ENCODE measurements at regions not wholly inside any gene's neighbourhood (a gene's known extent, or its start where the extent isn't known, plus 50 kb on each side); places are given as distances from the start of the nearest gene placed in this dataset.

DNA sequence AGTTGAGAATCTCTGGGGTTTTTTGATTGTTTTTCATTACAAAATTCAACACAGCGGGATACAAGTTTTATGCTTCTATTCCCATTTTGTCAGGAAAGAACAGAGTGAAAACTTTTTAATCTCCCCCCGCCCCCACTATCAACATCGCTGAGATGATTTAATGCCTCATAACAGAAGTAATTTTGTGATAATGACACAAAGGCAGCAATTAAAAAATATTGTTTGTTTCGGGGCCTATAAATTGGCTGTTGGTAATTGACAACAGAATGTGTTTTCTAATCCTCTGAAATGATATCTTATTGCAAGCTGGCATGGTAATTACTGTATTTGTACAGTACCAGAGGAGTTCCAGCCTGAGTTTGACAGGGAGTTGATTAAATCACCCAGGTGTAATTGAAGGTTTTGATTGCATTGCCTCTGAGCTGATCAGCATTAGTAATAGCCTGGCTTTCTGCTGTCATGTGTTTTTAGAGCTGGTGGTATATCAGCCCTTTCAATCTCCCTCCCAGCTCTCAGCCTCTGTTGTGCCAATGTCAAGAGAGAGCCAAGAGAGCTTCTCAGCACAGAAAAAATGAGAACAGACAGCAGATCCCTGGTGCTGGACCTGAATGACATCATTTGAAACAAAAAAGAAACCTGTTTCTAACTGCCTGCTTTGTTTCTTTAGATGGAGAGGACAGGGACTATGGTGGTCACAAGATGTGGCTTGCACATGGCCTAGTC, 265.1 kb downstream of the FAM76B start:
- no peaks in the 10 kb centered on the region for H3K9me3 ChIP-seq (ENCODE audit: insufficient read depth, low read length)
- H3K36me3 ChIP-seq (replicated peaks; ENCODE audit: low read depth, low read length): no peaks in the 10 kb centered on the region
- H2AFZ ChIP-seq (ENCODE audit: low read depth, low read length): no peak overlapping the region
- no peak overlapping the region for H3K4me2 ChIP-seq (ENCODE audit: low read length)
- H3K27me3 ChIP-seq (ENCODE audit: low read depth, low read length): no peaks in the 10 kb centered on the region
- no peak for TF ChIP-seq EZH2phosphoT487 (IDR thresholded peaks at IDR 0.05; ENCODE audit: low read depth)
- TF ChIP-seq, protein P1, sequence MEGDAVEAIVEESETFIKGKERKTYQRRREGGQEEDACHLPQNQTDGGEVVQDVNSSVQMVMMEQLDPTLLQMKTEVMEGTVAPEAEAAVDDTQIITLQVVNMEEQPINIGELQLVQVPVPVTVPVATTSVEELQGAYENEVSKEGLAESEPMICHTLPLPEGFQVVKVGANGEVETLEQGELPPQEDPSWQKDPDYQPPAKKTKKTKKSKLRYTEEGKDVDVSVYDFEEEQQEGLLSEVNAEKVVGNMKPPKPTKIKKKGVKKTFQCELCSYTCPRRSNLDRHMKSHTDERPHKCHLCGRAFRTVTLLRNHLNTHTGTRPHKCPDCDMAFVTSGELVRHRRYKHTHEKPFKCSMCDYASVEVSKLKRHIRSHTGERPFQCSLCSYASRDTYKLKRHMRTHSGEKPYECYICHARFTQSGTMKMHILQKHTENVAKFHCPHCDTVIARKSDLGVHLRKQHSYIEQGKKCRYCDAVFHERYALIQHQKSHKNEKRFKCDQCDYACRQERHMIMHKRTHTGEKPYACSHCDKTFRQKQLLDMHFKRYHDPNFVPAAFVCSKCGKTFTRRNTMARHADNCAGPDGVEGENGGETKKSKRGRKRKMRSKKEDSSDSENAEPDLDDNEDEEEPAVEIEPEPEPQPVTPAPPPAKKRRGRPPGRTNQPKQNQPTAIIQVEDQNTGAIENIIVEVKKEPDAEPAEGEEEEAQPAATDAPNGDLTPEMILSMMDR (IDR thresholded peaks at IDR 0.05; ENCODE audit: low read depth, low read length): no peak
- H3K9ac ChIP-seq (ENCODE audit: low read length): no peak overlapping the region
- no peaks in the 10 kb centered on the region for H3K4me1 ChIP-seq (ENCODE audit: low read length)
- H3K27ac ChIP-seq (ENCODE audit: low read length): no peak overlapping the region
- H4K20me1 ChIP-seq (ENCODE audit: insufficient read depth, low read length): no peaks in the 10 kb centered on the region
- no peak overlapping the region for H3K4me3 ChIP-seq (ENCODE audit: low read length)
- H3K79me2 ChIP-seq (ENCODE audit: low read length): no peaks in the 10 kb centered on the region

DNA sequence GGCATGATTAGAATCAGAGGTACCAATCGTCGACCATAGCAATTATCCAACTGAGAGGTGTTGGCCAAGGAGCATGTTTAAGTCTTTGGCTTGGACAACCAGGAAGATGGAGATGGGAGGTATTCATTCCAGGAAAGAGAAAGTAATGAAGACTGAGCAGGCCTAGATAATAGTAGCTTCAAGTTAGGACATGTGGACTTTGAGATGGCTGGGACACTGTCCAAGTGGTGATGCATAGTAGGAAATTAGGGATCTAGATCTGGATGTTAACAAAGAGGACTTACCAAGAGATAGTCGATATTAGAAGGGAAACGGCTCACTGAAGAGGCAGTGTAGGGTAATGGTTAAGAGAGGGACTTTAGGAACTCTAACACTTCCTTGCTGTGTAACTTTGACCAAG, 266.7 kb downstream of the FAM76B start:
- Histone ChIP-seq H3K4me1 (ENCODE audit: low read length) (no peaks in the 10 kb centered on the region), H3K4me3 (ENCODE audit: low read length) (no peak overlapping the region), H2AFZ (ENCODE audit: low read depth, low read length) (no peak overlapping the region), H3K9ac (ENCODE audit: low read length) (no peak overlapping the region), H3K27ac (ENCODE audit: low read length) (no peak overlapping the region), H4K20me1 (ENCODE audit: insufficient read depth, low read length) (no peaks in the 10 kb centered on the region), H3K79me2 (ENCODE audit: low read length) (no peaks in the 10 kb centered on the region), H3K27me3 (ENCODE audit: low read depth, low read length) (no peaks in the 10 kb centered on the region), H3K4me2 (ENCODE audit: low read length) (no peak overlapping the region), H3K36me3 (replicated peaks; ENCODE audit: low read depth, low read length) (no peaks in the 10 kb centered on the region), H3K9me3 (ENCODE audit: insufficient read depth, low read length) (no peaks in the 10 kb centered on the region)
- TF ChIP-seq, protein P1 (IDR thresholded peaks at IDR 0.05; ENCODE audit: low read depth, low read length): no peak
- TF ChIP-seq EZH2phosphoT487 (IDR thresholded peaks at IDR 0.05; ENCODE audit: low read depth): no peak

DNA sequence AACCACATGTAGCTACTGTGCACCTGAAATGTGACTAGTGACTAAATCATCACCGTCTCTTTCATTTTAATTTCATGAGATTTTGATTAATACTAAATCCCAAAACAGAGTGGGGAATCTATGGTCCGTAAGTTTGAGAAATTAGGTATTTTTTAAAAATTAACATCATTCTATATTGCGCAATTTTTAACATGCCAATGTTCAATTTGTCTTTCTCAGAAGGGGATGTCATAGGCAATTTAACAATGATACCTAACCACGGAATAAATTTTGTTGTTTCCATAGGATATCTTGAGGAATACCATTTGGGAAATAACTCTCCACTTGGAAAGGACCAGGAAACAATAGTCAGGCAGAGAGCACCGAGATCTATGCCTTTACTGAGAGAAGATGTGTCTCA, 267.7 kb downstream of the FAM76B start:
- TF ChIP-seq, protein P1 (IDR thresholded peaks at IDR 0.05; ENCODE audit: low read depth, low read length): no peak
- TF ChIP-seq EZH2phosphoT487 (IDR thresholded peaks at IDR 0.05; ENCODE audit: low read depth): no peak
- Histone ChIP-seq H3K9me3 (ENCODE audit: insufficient read depth, low read length) (no peaks in the 10 kb centered on the region), H3K4me3 (ENCODE audit: low read length) (no peak overlapping the region), H3K9ac (ENCODE audit: low read length) (no peak overlapping the region), H4K20me1 (ENCODE audit: insufficient read depth, low read length) (no peaks in the 10 kb centered on the region), H3K4me1 (ENCODE audit: low read length) (no peaks in the 10 kb centered on the region), H3K4me2 (ENCODE audit: low read length) (no peak overlapping the region), H3K79me2 (ENCODE audit: low read length) (no peaks in the 10 kb centered on the region), H3K27ac (ENCODE audit: low read length) (no peak overlapping the region), H3K36me3 (replicated peaks; ENCODE audit: low read depth, low read length) (no peaks in the 10 kb centered on the region), H2AFZ (ENCODE audit: low read depth, low read length) (no peak overlapping the region), H3K27me3 (ENCODE audit: low read depth, low read length) (no peaks in the 10 kb centered on the region)

DNA sequence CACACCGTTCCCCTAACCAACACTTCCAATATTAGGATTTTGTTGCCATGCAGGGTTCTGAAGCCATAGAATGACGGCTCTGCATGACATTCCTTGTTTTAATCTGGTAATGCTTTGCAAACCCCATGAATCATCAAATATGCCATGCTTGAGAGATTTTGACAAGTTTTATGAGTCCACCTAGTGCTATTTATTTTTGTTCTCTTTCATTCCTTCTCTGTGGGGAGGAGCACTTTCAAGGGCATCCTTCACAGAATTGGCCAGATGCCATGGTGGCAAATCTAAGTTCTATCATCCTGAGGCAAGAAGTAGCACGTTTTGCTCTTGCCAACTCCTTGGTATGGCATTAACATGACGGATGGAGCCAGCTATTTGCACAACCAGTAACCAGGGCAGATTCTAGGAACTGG, 268.4 kb downstream of the FAM76B start:
- Histone ChIP-seq H3K4me1 (ENCODE audit: low read length) (no peaks in the 10 kb centered on the region), H3K9ac (ENCODE audit: low read length) (no peak overlapping the region), H3K79me2 (ENCODE audit: low read length) (no peaks in the 10 kb centered on the region), H4K20me1 (ENCODE audit: insufficient read depth, low read length) (no peaks in the 10 kb centered on the region), H3K9me3 (ENCODE audit: insufficient read depth, low read length) (no peaks in the 10 kb centered on the region), H2AFZ (ENCODE audit: low read depth, low read length) (no peak overlapping the region), H3K36me3 (replicated peaks; ENCODE audit: low read depth, low read length) (no peaks in the 10 kb centered on the region), H3K4me3 (ENCODE audit: low read length) (no peak overlapping the region), H3K27ac (ENCODE audit: low read length) (no peak overlapping the region), H3K4me2 (ENCODE audit: low read length) (no peak overlapping the region), H3K27me3 (ENCODE audit: low read depth, low read length) (no peaks in the 10 kb centered on the region)
- TF ChIP-seq, protein P1 (IDR thresholded peaks at IDR 0.05; ENCODE audit: low read depth, low read length): no peak
- no peak for TF ChIP-seq EZH2phosphoT487 (IDR thresholded peaks at IDR 0.05; ENCODE audit: low read depth)

Measured in OCI-LY3 (cell line).